NCI-H748 (cell line): ENCODE measurements at regions not wholly inside any gene's neighbourhood (a gene's known extent, or its start where the extent isn't known, plus 50 kb on each side); places are given as distances from the start of the nearest gene placed in this dataset.

Source experiments
- DNase-seq: peaks from one replicate; lab custom pipeline; 2025; ENCODE audit not compliant: unreplicated experiment; lab: John Stamatoyannopoulos, UW

DNA sequence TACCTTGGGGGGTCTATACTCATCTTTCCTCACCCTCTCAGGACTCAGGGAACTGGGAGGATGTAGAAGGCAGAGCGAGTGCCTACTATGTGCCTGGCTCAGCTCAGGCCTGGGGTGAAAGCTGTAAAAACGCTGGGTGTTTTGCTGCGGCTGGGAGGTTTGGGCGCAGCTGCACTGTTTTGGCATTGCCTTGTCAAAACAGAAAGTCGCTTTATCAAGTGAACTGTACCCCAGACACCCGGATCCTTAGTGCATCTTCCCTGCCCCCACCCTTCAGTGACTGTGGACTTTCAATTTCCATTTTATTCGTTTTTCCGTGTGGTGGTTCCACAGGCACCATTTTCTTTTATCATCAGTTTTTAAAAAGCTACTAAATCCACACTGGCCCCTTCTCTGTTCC is 86.7 kb upstream of the ZNF716 start:
- no peak for DNase-seq

DNA sequence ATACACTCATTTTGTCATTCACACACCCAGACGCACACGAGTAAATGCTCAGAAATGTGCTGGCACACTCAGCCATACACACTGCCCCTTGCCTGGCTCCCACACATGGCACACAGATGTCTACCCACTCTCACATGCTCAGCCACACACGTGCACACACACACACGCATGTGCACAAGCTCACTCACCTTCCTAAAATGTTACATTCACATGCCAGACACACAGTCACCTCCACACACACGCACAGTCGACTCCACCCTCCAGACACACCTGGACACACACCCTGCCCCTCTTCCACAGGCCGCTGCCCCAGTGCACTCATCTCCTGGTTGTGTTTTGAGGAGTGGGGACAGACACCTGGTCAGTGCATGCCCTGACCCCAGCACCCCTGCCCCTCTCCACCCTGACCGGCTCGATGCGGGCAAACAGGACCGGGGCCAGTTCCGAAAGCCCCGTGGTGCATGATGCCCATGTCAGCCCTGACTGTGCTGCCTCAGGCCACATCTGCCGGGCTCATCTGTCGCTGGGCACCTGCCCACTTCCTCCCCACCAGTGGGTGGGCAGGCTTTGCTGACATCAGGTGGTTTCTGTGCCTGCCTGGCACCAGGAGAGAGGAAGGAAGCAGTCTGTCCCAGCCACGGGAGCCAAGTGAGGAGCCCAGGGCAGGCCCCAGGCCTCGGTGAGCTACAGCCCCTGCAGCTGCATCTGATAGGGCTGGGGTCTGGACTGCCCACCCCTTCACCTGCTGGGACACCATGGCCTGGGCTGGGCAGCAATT is 84.9 kb upstream of the ZNF716 start:
- DNase-seq: no peak

DNA sequence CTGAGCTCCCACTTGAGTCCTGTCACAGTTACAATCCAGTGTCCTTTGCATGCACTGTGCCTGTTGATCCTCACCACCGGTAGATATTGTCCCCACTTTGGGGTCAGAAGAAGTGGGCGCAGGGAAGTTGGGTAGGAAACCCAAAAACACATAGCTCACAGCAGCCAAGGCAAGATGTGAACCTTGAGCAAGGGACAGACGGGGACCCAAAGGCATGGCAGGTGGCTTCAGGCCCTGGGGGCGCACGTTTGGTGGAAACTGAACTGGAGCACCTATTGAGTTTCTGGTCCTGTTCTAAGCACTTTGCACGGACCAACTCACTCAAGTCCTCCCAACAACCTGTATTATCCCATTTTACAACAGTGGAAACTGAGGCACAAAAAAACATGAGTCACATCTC is 82.8 kb upstream of the ZNF716 start:
- DNase-seq: no peak

DNA sequence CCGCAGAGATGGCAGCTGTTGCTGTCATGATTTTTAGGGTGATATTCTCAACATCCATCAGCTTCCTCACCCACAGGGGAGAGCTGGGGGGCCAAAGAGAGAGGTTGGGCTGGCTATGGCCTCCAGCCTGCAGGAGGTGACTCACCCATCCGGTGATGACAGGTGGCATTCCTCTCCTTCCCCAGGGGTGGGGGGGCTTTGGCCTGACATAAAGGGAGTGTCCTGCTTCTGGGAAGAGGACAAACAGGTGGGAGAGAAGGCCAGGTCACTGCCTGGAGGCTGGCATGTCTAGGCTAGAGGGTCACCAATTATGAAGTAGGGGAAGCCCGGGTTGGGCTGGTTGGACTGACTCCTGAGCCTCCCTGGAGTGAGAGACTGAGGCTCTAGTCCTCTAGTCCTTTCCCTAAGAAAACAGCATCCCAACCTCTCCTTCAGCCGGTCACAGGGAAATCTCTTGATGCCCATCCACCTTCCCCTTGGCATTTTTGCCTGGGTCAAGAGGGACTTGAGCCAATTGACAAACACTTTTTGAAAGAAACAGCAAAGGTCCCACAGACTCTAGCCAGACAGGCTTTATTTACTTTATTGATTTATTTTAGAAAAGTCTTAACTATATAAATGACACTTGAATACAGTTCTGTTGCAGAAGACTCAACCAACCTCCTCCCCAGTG is 79.8 kb upstream of the ZNF716 start:
- no peak for DNase-seq

DNA sequence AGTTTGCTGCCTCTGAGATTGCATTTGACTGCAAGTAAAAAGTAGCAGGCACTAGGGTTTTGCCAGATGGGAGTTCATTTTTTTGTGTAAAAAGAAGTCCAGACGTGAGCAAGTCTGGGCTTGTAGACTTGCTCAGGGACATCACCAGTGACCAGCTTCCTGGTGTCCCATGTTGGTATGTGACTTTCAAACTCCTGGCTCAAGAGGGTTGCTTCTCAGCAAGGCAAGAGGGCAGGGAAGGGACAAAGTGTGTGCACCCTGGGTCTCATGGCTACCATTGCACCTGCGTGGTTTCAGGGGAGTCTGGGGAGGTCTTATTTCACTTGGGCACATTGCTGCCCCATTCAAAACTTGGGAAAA is 79.3 kb upstream of the ZNF716 start:
- DNase-seq: no peak

DNA sequence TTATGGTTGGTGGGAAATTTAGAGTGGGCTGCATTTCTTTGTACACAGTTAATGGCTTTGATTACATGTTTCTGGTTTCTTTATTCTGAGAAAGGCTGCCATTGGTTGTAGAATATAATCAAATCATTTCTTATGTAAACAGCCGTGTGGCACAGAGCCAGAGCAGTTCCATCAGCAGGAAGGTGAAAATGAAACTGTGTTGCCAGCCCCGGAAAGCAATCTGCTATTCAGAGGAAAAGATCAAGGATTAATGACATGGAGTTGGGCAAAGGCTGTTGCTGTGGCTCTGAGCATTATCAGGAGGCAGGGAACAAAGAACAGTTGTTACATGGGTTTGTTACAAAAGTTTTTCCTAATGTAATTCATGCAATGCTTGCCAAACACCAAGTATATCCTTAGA is 74.2 kb upstream of the ZNF716 start:
- DNase-seq: no peak

DNA sequence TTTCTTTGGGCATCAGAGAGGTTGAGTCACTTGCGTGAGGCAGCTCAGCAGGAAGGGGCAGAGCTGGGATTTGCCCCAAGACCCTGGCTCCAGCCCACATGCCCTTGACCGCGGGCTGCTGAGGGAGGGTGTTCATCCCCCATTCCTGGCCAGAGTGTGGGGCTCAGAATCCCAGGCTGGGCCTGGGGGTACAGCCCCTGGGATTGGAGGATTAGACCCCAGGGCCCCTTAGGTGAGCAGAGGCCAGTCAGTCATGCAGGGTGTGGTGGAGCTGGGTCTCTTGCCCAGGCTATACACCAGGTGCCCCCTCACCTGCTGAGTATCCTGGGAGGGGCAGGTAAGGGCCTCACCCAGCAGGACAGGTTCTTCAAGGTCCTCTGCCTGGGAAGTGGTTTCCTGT is 68.4 kb upstream of the ZNF716 start:
- no peak for DNase-seq

DNA sequence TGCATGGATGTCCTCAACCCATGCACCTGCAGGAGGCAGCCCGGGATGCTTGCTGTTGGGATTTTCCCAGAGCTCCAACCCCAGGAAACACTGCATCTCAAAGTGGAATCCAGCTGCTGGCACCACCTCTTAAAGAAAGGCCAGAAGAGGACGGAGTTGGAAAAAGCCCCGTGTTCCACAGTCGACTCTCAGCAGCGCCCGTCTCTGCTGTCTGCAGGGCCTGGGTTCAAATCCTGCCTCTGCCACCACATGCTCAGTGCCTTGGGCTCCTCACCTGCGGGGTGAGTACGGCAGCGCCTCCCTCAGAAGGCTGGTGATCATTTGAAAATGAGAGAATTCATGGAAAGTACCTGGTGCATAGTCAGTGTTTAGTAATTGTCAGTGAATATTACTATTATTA is 65.6 kb upstream of the ZNF716 start:
- DNase-seq: no peak

DNA sequence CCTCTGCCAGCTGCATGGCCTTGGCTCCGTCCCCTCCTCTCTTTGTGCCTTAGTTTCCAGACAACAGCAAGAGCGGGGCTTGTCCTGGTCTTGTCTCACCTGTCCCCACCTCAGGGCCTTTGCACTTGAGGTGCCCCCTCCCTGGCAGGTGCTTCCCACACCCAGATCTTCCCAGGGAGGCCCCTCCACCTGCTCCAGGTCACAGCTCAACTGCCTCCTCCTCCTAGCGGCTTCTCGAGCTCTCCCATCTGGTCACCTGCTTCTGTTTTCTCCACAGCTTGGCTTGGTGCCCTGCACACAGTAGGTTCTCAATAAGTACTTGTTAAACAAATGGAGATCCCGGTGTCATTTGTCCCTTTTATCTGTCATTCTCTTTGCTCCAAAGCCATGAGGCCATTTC is 64.3 kb upstream of the ZNF716 start:
- no peak for DNase-seq

DNA sequence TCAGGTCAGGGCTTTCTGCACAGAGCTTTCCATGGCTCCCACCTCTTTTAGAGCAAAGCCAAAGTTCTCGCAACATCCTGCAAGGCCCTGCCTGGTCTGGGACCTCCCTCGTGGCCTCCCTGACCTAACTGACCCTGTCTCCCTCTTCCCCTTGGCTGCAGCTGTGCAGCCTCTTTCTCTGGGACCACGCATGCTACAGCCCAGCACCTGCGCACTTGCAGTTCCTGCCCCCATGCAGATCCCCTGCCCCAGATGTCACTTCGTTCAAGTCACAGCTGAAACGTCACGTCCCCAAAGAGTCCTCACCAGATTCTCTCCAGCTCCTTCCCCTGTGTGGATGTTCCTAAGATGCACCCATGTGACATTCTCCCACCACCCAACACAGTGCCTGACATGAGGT is 61.2 kb upstream of the ZNF716 start:
- DNase-seq: no peak

DNA sequence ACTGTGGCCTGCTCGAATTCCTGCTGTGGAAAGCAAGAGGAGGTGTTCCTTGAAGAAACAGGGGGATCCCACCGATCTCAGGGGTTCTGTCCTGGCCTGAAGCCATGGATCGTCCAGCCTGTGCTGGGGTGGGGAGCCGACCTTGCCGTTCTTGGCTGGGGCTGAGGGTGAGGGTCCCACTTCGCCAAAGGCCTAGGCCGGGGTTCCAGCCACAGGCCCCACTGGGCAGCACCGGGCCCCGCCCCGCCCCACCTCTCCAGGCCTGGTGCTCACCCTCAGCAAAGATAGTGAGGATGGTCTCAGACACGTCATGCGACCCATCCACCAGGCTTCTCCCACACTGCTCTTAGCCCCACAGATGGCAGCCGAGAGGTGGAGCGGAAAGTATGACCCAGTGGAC is 51.4 kb upstream of the ZNF716 start:
- no peak for DNase-seq

DNA sequence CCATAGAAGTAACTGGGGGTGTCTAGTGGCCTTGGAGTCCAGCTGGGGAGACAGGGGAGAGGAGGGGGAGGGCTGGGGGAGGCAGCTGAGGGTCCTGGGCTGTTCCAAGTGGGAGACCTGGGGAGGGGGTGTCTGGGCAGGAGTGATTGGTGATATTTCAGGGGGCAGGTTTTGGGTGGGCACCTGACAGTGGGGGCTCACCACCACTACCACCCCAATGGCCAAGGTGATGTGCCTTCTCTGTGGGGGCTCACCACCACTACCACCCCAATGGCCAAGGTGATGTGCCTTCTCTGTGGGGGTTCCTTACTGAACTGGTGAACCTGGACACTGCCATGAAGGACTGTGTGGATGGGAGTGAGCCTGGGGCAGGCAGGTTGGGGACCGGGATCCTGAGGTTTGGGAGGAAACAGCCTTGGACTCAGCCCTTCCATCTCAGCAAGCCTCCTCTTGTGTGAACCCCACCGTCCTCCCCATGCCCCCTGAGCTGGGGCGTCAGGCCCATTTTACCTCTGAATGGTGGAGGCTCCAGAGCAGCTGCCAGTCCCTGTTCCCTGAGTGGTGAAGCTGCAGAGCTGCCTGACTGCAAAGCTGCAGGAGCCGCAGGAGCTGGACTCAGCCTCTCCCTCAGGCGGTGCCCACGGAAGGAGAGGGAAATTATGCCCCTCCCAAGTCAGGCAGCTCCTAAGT is 50.6 kb upstream of the ZNF716 start:
- no peak for DNase-seq

DNA sequence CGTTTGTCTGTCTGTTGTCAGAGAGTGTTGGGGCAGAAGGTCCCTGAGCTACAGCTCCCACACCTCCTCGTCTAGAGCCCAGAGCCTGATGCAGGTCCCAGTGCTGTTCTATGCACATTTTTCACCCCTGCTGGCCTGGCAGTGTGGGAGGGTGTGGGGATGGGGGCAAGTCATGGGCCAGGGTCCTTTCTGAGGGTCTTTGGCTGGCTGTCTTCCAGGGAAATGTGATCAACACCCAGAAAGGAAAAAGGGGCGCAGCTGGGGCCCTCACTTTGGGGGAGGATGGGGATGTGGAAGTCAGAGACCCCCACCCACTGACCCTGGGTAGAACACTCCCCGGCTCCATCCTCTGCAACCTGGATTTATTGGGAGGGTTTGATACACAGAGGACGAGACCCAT is 50.0 kb upstream of the ZNF716 start:
- no peak for DNase-seq
